ENCODE measurements at regions not wholly inside any gene's neighbourhood (a gene's known extent, or its start where the extent isn't known, plus 50 kb on each side); places are given as distances from the start of the nearest gene placed in this dataset.

GRCh38 chr9:89683626-89684025 lies 78.8 kb downstream of the GADD45G start:
- TF ChIP-seq, protein P1, sequence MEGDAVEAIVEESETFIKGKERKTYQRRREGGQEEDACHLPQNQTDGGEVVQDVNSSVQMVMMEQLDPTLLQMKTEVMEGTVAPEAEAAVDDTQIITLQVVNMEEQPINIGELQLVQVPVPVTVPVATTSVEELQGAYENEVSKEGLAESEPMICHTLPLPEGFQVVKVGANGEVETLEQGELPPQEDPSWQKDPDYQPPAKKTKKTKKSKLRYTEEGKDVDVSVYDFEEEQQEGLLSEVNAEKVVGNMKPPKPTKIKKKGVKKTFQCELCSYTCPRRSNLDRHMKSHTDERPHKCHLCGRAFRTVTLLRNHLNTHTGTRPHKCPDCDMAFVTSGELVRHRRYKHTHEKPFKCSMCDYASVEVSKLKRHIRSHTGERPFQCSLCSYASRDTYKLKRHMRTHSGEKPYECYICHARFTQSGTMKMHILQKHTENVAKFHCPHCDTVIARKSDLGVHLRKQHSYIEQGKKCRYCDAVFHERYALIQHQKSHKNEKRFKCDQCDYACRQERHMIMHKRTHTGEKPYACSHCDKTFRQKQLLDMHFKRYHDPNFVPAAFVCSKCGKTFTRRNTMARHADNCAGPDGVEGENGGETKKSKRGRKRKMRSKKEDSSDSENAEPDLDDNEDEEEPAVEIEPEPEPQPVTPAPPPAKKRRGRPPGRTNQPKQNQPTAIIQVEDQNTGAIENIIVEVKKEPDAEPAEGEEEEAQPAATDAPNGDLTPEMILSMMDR (optimal IDR thresholded peaks at IDR 0.05 in 1 of 3, IDR thresholded peaks at IDR 0.05 in 1 of 3, conservative IDR thresholded peaks at IDR 0.05 in 1 of 3; ENCODE audit: extremely low read depth in 1 of 3, insufficient read depth in 2 of 3, low read length in 3 of 3): no peak
- TF ChIP-seq EZH2 (IDR thresholded peaks at IDR 0.05; ENCODE audit: low read length): no peak

Data from keratinocyte (primary cell).